NAMALWA (cell line): ENCODE measurements at regions not wholly inside any gene's neighbourhood (a gene's known extent, or its start where the extent isn't known, plus 50 kb on each side); places are given as distances from the start of the nearest gene placed in this dataset.
A peak's percentile ranks its signal among the peaks of the same experiment; 100 is the strongest.
"Not testable (repeated sequence)": the region's sequence is repeated elsewhere in the genome, so short reads cannot be mapped to it uniquely, and the experiment has no call there.

Experiments used
- DNase-seq: peaks from one replicate; pipeline ENCODE4 v3.0.0-alpha.2; 2015; ENCODE audit warnings: low spot score

- no peak for DNase-seq
Measured at GRCh38 chr15:38128341-38128781, 124.3 kb upstream of the SPRED1 start.

GRCh38 chr15:38128921-38129320 lies 123.7 kb upstream of the SPRED1 start:
- DNase-seq = no peak

GRCh38 chr15:38129531-38130204 lies 123.0 kb upstream of the SPRED1 start:
- peak; percentile 68 for DNase-seq

GRCh38 chr15:38130205-38130567 lies 122.5 kb upstream of the SPRED1 start:
- peak; percentile 44 for DNase-seq

GRCh38 chr15:38130740-38131498 lies 121.7 kb upstream of the SPRED1 start:
- peak; percentile 25 for DNase-seq

GRCh38 chr15:38134252-38134651 lies 118.4 kb upstream of the SPRED1 start:
- peak; percentile 25 for DNase-seq

- DNase-seq = not testable (repeated sequence)
Measured at GRCh38 chr15:38142195-38142594, 110.4 kb upstream of the SPRED1 start.

- DNase-seq = no peak
Measured at GRCh38 chr15:38144921-38145320, 107.7 kb upstream of the SPRED1 start.

- DNase-seq = peak; percentile 34
Measured at GRCh38 chr15:38145651-38146111, 107.0 kb upstream of the SPRED1 start.

GRCh38 chr15:38147246-38147645 lies 105.4 kb upstream of the SPRED1 start:
- DNase-seq = no peak

GRCh38 chr15:38148471-38148870 lies 104.2 kb upstream of the SPRED1 start:
- DNase-seq = no peak

GRCh38 chr15:38149315-38149714 lies 103.3 kb upstream of the SPRED1 start:
- DNase-seq = no peak

- DNase-seq = no peak
Measured at GRCh38 chr15:38150148-38150547, 102.5 kb upstream of the SPRED1 start.

- no peak for DNase-seq
Measured at GRCh38 chr15:38150794-38151193, 101.8 kb upstream of the SPRED1 start.

GRCh38 chr15:38153781-38154180 lies 98.9 kb upstream of the SPRED1 start:
- no peak for DNase-seq

GRCh38 chr15:38154255-38154654 lies 98.4 kb upstream of the SPRED1 start:
- no peak for DNase-seq

- no peak for DNase-seq
Measured at GRCh38 chr15:38154837-38155236, 97.8 kb upstream of the SPRED1 start.

GRCh38 chr15:38163658-38164057 lies 89.0 kb upstream of the SPRED1 start:
- no peak for DNase-seq

- no peak for DNase-seq
Measured at GRCh38 chr15:38164061-38164460, 88.6 kb upstream of the SPRED1 start.

- DNase-seq = no peak
Measured at GRCh38 chr15:38164507-38164906, 88.1 kb upstream of the SPRED1 start.

- no peak for DNase-seq
Measured at GRCh38 chr15:38168467-38169070, 84.1 kb upstream of the SPRED1 start.

- no peak for DNase-seq
Measured at GRCh38 chr15:38171973-38172372, 80.7 kb upstream of the SPRED1 start.

GRCh38 chr15:38174691-38175090 lies 77.9 kb upstream of the SPRED1 start:
- DNase-seq = no peak
